H1 (cell line): ENCODE measurements at regions not wholly inside any gene's neighbourhood (a gene's known extent, or its start where the extent isn't known, plus 50 kb on each side); places are given as distances from the start of the nearest gene placed in this dataset.

ENCODE experiments used
- CHD1 ChIP-seq: IDR thresholded peaks from 2 replicates; pipeline ENCODE4 v1.6.1; 2012; ENCODE audit warnings: low read depth, low read length, improper control_type of control experiment
- CTCF ChIP-seq, 3 experiments: IDR thresholded peaks; 1 replicate in 2 of 3; 2 replicates in 1 of 3; pipeline versions ENCODE4 v1.5.1 to v1.6.1; 2011; ENCODE audit warnings: low read length in 3 of 3, mild to moderate bottlenecking in 3 of 3, inconsistent platforms in 2 of 3, low read depth in 1 of 3, moderate library complexity in 1 of 3; ENCODE audit not compliant: insufficient read depth in 1 of 3; ENCODE audit errors: control extremely low read depth in 1 of 3
- GTF2F1 ChIP-seq: IDR thresholded peaks from 2 replicates; pipeline ENCODE4 v1.6.1; 2012; ENCODE audit warnings: low read depth, low read length, improper control_type of control experiment, borderline replicate concordance
- KDM5A ChIP-seq: fragments of 200-600 bp; IDR thresholded peaks from 2 replicates; pipeline ENCODE4 v1.7.1; 2012; ENCODE audit warnings: mild to moderate bottlenecking, low read length, inconsistent platforms, mixed read lengths
- RAD21 ChIP-seq, 2 experiments: IDR thresholded peaks in 1 of 2; conservative IDR thresholded peaks in 1 of 2; 2 replicates each; pipeline ENCODE4 v1.6.1; 2011; ENCODE audit warnings: low read depth in 2 of 2, low read length in 2 of 2, improper control_type of control experiment in 1 of 2, inconsistent platforms in 1 of 2, mild to moderate bottlenecking in 1 of 2, moderate library complexity in 1 of 2

DNA sequence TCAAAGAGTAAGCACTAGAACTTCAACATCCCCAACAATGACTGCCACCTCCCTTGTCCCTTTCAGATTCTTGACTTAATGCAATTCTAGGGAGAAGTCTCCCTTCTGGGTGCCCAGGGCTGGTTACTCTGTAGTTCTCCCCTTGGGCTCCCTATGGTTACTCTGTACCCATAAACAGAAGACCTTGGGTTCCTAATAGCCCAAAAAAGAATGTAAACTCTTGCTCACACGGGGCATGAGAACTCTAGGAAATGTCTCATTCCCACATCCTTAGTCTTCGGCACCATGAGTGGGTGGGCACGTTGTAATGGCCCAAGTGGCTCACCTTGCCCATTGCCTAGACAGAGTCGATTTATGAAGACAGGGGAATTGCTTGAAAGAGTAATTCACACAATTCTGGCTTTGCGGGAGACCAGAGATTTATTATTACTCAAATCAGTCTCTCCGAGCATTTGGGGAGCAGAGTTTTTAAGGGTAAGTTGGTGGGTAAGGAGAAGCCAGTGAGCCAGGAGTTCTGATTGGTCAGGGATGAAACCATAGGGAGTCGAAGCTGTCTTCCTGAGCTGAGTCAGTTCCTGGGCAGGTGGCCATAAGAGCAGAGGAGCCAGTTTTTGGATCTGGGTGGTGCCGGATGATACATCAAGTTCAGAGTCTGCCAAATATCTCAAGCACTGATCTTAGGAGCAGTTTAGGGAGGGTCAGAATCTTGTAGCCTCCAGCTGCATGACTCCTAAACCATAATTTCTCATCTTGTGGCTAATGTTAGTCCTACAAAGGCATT is 61.2 kb upstream of the SIRPG start:
- TF ChIP-seq CHD1 (no peak), CTCF (IDR thresholded peaks at IDR 0.05; ENCODE audit: control extremely low read depth in 1 of 3, insufficient read depth in 1 of 3, low read depth in 1 of 3, low read length in 3 of 3) (no peak), GTF2F1 (no peak), RAD21 (IDR thresholded peaks at IDR 0.05 in 1 of 2, conservative IDR thresholded peaks at IDR 0.05 in 1 of 2; ENCODE audit: low read depth in 2 of 2, low read length in 2 of 2) (no peak), KDM5A (no peak)
